ENCODE measurements at regions not wholly inside any gene's neighbourhood (a gene's known extent, or its start where the extent isn't known, plus 50 kb on each side); places are given as distances from the start of the nearest gene placed in this dataset.

- ATAC-seq (no peak), DNase-seq (no peak)
- H3K4me3 ChIP-seq: no peak overlapping the region
- H3K4me1 ChIP-seq: no peaks in the 10 kb centered on the region
- no peaks in the 10 kb centered on the region for H3K9me3 ChIP-seq
- no peak overlapping the region for H3K27ac ChIP-seq
- H3K27me3 ChIP-seq: no peaks in the 10 kb centered on the region
- no peak for TF ChIP-seq POLR2A (IDR thresholded peaks at IDR 0.05)
- no peak for TF ChIP-seq CTCF (IDR thresholded peaks at IDR 0.05 in 4 of 5, conservative IDR thresholded peaks at IDR 0.05 in 1 of 5)
- in situ Hi-C loops (cut with MboI; ENCODE audit: low sequenced_read_pairs in 4 of 4): no loop called here
- no peaks in the 10 kb centered on the region for H3K36me3 ChIP-seq
- intact Hi-C loops (cut with DNase I; ENCODE audit: low total_unique reads): no loop called here
Measured at GRCh38 chr3:117926819-117927218, 1107.8 kb downstream of the IGSF11 start.

- DNase-seq (no peak), ATAC-seq (no peak)
- Histone ChIP-seq H3K36me3 (no peaks in the 10 kb centered on the region), H3K27me3 (no peaks in the 10 kb centered on the region), H3K9me3 (no peaks in the 10 kb centered on the region), H3K4me1 (no peaks in the 10 kb centered on the region), H3K27ac (no peak overlapping the region), H3K4me3 (no peak overlapping the region)
- intact Hi-C loops (cut with DNase I; ENCODE audit: low total_unique reads): no loop called here
- in situ Hi-C loops (cut with MboI; ENCODE audit: low sequenced_read_pairs in 4 of 4): no loop called here
- TF ChIP-seq POLR2A (IDR thresholded peaks at IDR 0.05) (no peak), CTCF (IDR thresholded peaks at IDR 0.05 in 4 of 5, conservative IDR thresholded peaks at IDR 0.05 in 1 of 5) (no peak)
Measured at GRCh38 chr3:117927825-117928224, 1106.8 kb downstream of the IGSF11 start.

DNA sequence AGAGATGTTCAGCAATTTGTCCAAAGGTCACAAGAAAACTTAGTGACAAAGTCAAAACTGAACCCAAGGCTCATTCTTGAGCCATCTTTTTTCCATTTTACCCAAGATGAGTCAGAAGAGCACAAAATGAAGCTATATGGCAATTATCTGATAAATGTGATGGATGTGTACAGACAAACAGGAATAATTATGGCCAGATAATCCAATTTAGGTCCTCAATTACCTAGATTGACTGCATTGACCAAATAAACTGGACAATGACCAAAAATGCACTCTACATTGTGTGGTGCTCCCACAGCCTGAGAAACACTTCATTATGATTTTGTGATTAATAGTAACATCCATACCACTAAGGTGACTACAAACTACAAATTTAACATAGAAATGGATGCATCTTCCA, 1105.8 kb downstream of the IGSF11 start:
- Histone ChIP-seq H3K27ac (no peak overlapping the region), H3K4me3 (no peak overlapping the region), H3K4me1 (no peaks in the 10 kb centered on the region), H3K36me3 (no peaks in the 10 kb centered on the region), H3K27me3 (no peaks in the 10 kb centered on the region), H3K9me3 (no peaks in the 10 kb centered on the region)
- intact Hi-C loops (cut with DNase I; ENCODE audit: low total_unique reads) (no loop called here), in situ Hi-C loops (cut with MboI; ENCODE audit: low sequenced_read_pairs in 4 of 4) (no loop called here)
- TF ChIP-seq CTCF (IDR thresholded peaks at IDR 0.05 in 4 of 5, conservative IDR thresholded peaks at IDR 0.05 in 1 of 5): no peak
- TF ChIP-seq POLR2A (IDR thresholded peaks at IDR 0.05): no peak
- DNase-seq: no peak
- no peak for ATAC-seq

- H3K4me3 ChIP-seq: no peak overlapping the region
- ATAC-seq (no peak), DNase-seq (no peak)
- H3K9me3 ChIP-seq: no peaks in the 10 kb centered on the region
- no peaks in the 10 kb centered on the region for H3K4me1 ChIP-seq
- in situ Hi-C loops (cut with MboI; ENCODE audit: low sequenced_read_pairs in 4 of 4) (no loop called here), intact Hi-C loops (cut with DNase I; ENCODE audit: low total_unique reads) (no loop called here)
- no peaks in the 10 kb centered on the region for H3K27me3 ChIP-seq
- H3K36me3 ChIP-seq: no peaks in the 10 kb centered on the region
- H3K27ac ChIP-seq: no peak overlapping the region
- TF ChIP-seq CTCF (IDR thresholded peaks at IDR 0.05 in 4 of 5, conservative IDR thresholded peaks at IDR 0.05 in 1 of 5): no peak
- TF ChIP-seq POLR2A (IDR thresholded peaks at IDR 0.05): no peak
Measured at GRCh38 chr3:117932441-117932840, 1102.2 kb downstream of the IGSF11 start.

DNA sequence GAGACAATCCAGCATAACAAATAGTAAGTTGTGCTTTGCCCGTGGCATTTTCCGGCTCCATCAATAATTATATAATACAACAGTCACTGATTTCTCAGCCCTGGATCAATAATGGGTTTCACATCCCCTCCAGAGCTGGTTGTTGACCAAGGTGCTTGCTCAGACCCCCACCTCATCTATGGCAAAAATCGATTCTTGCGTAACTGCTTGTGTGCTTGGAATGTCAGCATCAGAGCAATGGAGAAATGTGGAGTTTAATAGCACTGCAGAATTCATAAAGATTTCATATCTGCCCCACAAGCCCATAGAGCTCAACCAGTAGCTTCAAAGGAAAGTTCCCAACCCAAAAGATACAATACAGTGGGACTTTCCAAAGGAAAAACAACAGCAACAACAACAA, 1098.5 kb downstream of the IGSF11 start:
- intact Hi-C loops (cut with DNase I; ENCODE audit: low total_unique reads): no loop called here
- Histone ChIP-seq H3K4me3 (no peak overlapping the region), H3K36me3 (no peaks in the 10 kb centered on the region), H3K4me1 (no peaks in the 10 kb centered on the region), H3K27me3 (no peaks in the 10 kb centered on the region), H3K27ac (no peak overlapping the region), H3K9me3 (no peaks in the 10 kb centered on the region)
- no peak for TF ChIP-seq POLR2A (IDR thresholded peaks at IDR 0.05)
- no peak for TF ChIP-seq CTCF (IDR thresholded peaks at IDR 0.05 in 4 of 5, conservative IDR thresholded peaks at IDR 0.05 in 1 of 5)
- in situ Hi-C loops (cut with MboI; ENCODE audit: low sequenced_read_pairs in 4 of 4): no loop called here
- DNase-seq (no peak), ATAC-seq (no peak)

Data from gastrocnemius medialis (tissue), 4 donors.